Activated naive CD8-positive, alpha-beta T cell treated with anti-CD3 and anti-CD28 coated beads for 36 hours (primary cell): ENCODE measurements at regions not wholly inside any gene's neighbourhood (a gene's known extent, or its start where the extent isn't known, plus 50 kb on each side); places are given as distances from the start of the nearest gene placed in this dataset.
"Not testable (repeated sequence)": the region's sequence is repeated elsewhere in the genome, so short reads cannot be mapped to it uniquely, and the experiment has no call there.

ENCODE experiments used
- DNase-seq: peaks from one replicate; pipeline ENCODE4 v3.0.0; 2021
- H3K27ac Mint-ChIP-seq: one replicate; pipeline ENCODE4 v1.8.0; 2022; ENCODE audit warnings: mild to moderate bottlenecking, moderate library complexity, mixed read lengths
- H3K27me3 Mint-ChIP-seq: one replicate; pipeline ENCODE4 v1.8.0; 2022; ENCODE audit warnings: mild to moderate bottlenecking, mixed read lengths
- H3K36me3 Mint-ChIP-seq: one replicate; pipeline ENCODE4 v1.8.0; 2021; ENCODE audit warnings: mild to moderate bottlenecking, mixed read lengths
- H3K4me1 Mint-ChIP-seq: one replicate; pipeline ENCODE4 v1.8.0; 2021; ENCODE audit warnings: mixed read lengths
- H3K4me3 Mint-ChIP-seq: one replicate; pipeline ENCODE4 v1.8.0; 2022; ENCODE audit warnings: mild to moderate bottlenecking, moderate library complexity, mixed read lengths
- H3K9me3 Mint-ChIP-seq: one replicate; pipeline ENCODE4 v1.8.0; 2022; ENCODE audit warnings: mixed read lengths

- no peak for DNase-seq
- H3K4me1 Mint-ChIP-seq: no peaks in the 10 kb centered on the region
- peaks cover 1% of the 10 kb centered on the region for H3K36me3 Mint-ChIP-seq
- no peaks in the 10 kb centered on the region for H3K27me3 Mint-ChIP-seq
- H3K27ac Mint-ChIP-seq: no peak overlapping the region
- H3K4me3 Mint-ChIP-seq: no peak overlapping the region
- no peaks in the 10 kb centered on the region for H3K9me3 Mint-ChIP-seq
Measured at GRCh38 chr4:12124138-12124537, 695.4 kb upstream of the HS3ST1 start.

GRCh38 chr4:12123707-12124106 lies 695.0 kb upstream of the HS3ST1 start:
- H3K36me3 Mint-ChIP-seq: peaks cover 1% of the 10 kb centered on the region
- no peaks in the 10 kb centered on the region for H3K4me1 Mint-ChIP-seq
- H3K9me3 Mint-ChIP-seq: no peaks in the 10 kb centered on the region
- no peak for DNase-seq
- H3K27ac Mint-ChIP-seq: no peak overlapping the region
- no peak overlapping the region for H3K4me3 Mint-ChIP-seq
- H3K27me3 Mint-ChIP-seq: no peaks in the 10 kb centered on the region

- no peaks in the 10 kb centered on the region for H3K36me3 Mint-ChIP-seq
- no peak overlapping the region for H3K27ac Mint-ChIP-seq
- H3K4me3 Mint-ChIP-seq: no peak overlapping the region
- no peaks in the 10 kb centered on the region for H3K9me3 Mint-ChIP-seq
- DNase-seq: no peak
- H3K27me3 Mint-ChIP-seq: no peaks in the 10 kb centered on the region
- H3K4me1 Mint-ChIP-seq: no peaks in the 10 kb centered on the region
Measured at GRCh38 chr4:12122316-12122715, 693.6 kb upstream of the HS3ST1 start.

GRCh38 chr4:12120968-12121367 lies 692.3 kb upstream of the HS3ST1 start:
- H3K4me1 Mint-ChIP-seq: no peaks in the 10 kb centered on the region
- no peaks in the 10 kb centered on the region for H3K36me3 Mint-ChIP-seq
- no peak for DNase-seq
- no peak overlapping the region for H3K4me3 Mint-ChIP-seq
- H3K27me3 Mint-ChIP-seq: no peaks in the 10 kb centered on the region
- no peak overlapping the region for H3K27ac Mint-ChIP-seq
- H3K9me3 Mint-ChIP-seq: no peaks in the 10 kb centered on the region

GRCh38 chr4:12118651-12119213 lies 690.0 kb upstream of the HS3ST1 start:
- Mint-ChIP-seq H3K4me3 (no peak overlapping the region), H3K9me3 (peaks cover 10% of the 10 kb centered on the region), H3K4me1 (no peaks in the 10 kb centered on the region), H3K36me3 (no peaks in the 10 kb centered on the region), H3K27me3 (no peaks in the 10 kb centered on the region), H3K27ac (no peak overlapping the region)
- DNase-seq: no peak

- H3K27ac Mint-ChIP-seq: no peak overlapping the region
- H3K27me3 Mint-ChIP-seq: no peaks in the 10 kb centered on the region
- H3K4me3 Mint-ChIP-seq: no peak overlapping the region
- H3K36me3 Mint-ChIP-seq: no peaks in the 10 kb centered on the region
- no peak for DNase-seq
- peaks cover 16% of the 10 kb centered on the region for H3K9me3 Mint-ChIP-seq
- H3K4me1 Mint-ChIP-seq: no peaks in the 10 kb centered on the region
Measured at GRCh38 chr4:12116009-12116552, 687.4 kb upstream of the HS3ST1 start.

GRCh38 chr4:12110627-12111026 lies 681.9 kb upstream of the HS3ST1 start:
- Mint-ChIP-seq H3K4me3 (no peak overlapping the region), H3K27me3 (no peaks in the 10 kb centered on the region), H3K27ac (no peak overlapping the region), H3K36me3 (no peaks in the 10 kb centered on the region), H3K9me3 (peaks cover 16% of the 10 kb centered on the region), H3K4me1 (no peaks in the 10 kb centered on the region)
- DNase-seq: no peak

GRCh38 chr4:12109056-12109455 lies 680.4 kb upstream of the HS3ST1 start:
- not testable (repeated sequence) for H3K4me3 Mint-ChIP-seq, H3K27ac Mint-ChIP-seq, H3K36me3 Mint-ChIP-seq, H3K4me1 Mint-ChIP-seq, DNase-seq, H3K27me3 Mint-ChIP-seq
- H3K9me3 Mint-ChIP-seq: peaks cover 10% of the 10 kb centered on the region

- H3K27me3 Mint-ChIP-seq: no peaks in the 10 kb centered on the region
- no peak for DNase-seq
- H3K4me3 Mint-ChIP-seq: no peak overlapping the region
- no peaks in the 10 kb centered on the region for H3K36me3 Mint-ChIP-seq
- H3K9me3 Mint-ChIP-seq: peaks cover 4% of the 10 kb centered on the region
- H3K27ac Mint-ChIP-seq: no peak overlapping the region
- H3K4me1 Mint-ChIP-seq: no peaks in the 10 kb centered on the region
Measured at GRCh38 chr4:12105519-12105918, 676.8 kb upstream of the HS3ST1 start.

GRCh38 chr4:12089920-12090319 lies 661.2 kb upstream of the HS3ST1 start:
- not testable (repeated sequence) for DNase-seq, H3K9me3 Mint-ChIP-seq, H3K4me3 Mint-ChIP-seq

GRCh38 chr4:12084690-12085089 lies 656.0 kb upstream of the HS3ST1 start:
- no peak for DNase-seq
- no peaks in the 10 kb centered on the region for H3K27me3 Mint-ChIP-seq
- no peak overlapping the region for H3K27ac Mint-ChIP-seq
- H3K9me3 Mint-ChIP-seq: peaks cover 6% of the 10 kb centered on the region
- no peaks in the 10 kb centered on the region for H3K4me1 Mint-ChIP-seq
- no peaks in the 10 kb centered on the region for H3K36me3 Mint-ChIP-seq
- no peak overlapping the region for H3K4me3 Mint-ChIP-seq

More at GRCh38 chr4:12089920-12090319, 661.2 kb upstream of the HS3ST1 start:
- H3K27ac Mint-ChIP-seq, H3K27me3 Mint-ChIP-seq, H3K36me3 Mint-ChIP-seq, H3K4me1 Mint-ChIP-seq: not testable (repeated sequence)

GRCh38 chr4:12071316-12071715 lies 642.6 kb upstream of the HS3ST1 start:
- Mint-ChIP-seq H3K27me3 (no peaks in the 10 kb centered on the region), H3K9me3 (peaks cover 6% of the 10 kb centered on the region)

GRCh38 chr4:12053966-12054365 lies 625.3 kb upstream of the HS3ST1 start:
- no peaks in the 10 kb centered on the region for H3K4me1 Mint-ChIP-seq
- H3K27ac Mint-ChIP-seq: no peak overlapping the region
- no peaks in the 10 kb centered on the region for H3K9me3 Mint-ChIP-seq
- no peaks in the 10 kb centered on the region for H3K36me3 Mint-ChIP-seq
- H3K4me3 Mint-ChIP-seq: no peak overlapping the region
- no peak for DNase-seq
- H3K27me3 Mint-ChIP-seq: no peaks in the 10 kb centered on the region

More at GRCh38 chr4:12071316-12071715, 642.6 kb upstream of the HS3ST1 start:
- H3K4me3 Mint-ChIP-seq: no peak overlapping the region
- H3K4me1 Mint-ChIP-seq: no peaks in the 10 kb centered on the region
- DNase-seq: no peak
- no peaks in the 10 kb centered on the region for H3K36me3 Mint-ChIP-seq
- H3K27ac Mint-ChIP-seq: no peak overlapping the region

GRCh38 chr4:12053556-12053955 lies 624.9 kb upstream of the HS3ST1 start:
- Mint-ChIP-seq H3K27ac (no peak overlapping the region), H3K9me3 (no peaks in the 10 kb centered on the region), H3K4me3 (no peak overlapping the region), H3K27me3 (no peaks in the 10 kb centered on the region), H3K4me1 (no peaks in the 10 kb centered on the region), H3K36me3 (no peaks in the 10 kb centered on the region)
- DNase-seq: no peak

- Mint-ChIP-seq H3K27me3 (no peaks in the 10 kb centered on the region), H3K36me3 (no peaks in the 10 kb centered on the region), H3K9me3 (no peaks in the 10 kb centered on the region), H3K4me3 (no peak overlapping the region), H3K27ac (no peak overlapping the region), H3K4me1 (no peaks in the 10 kb centered on the region)
- no peak for DNase-seq
Measured at GRCh38 chr4:12050357-12050756, 621.7 kb upstream of the HS3ST1 start.

- Mint-ChIP-seq H3K27me3 (no peaks in the 10 kb centered on the region), H3K4me3 (no peak overlapping the region), H3K27ac (no peak overlapping the region), H3K4me1 (no peaks in the 10 kb centered on the region), H3K9me3 (peaks cover 6% of the 10 kb centered on the region), H3K36me3 (peaks cover 2% of the 10 kb centered on the region)
- no peak for DNase-seq
Measured at GRCh38 chr4:12042818-12043217, 614.1 kb upstream of the HS3ST1 start.
